ENCODE measurements at regions not wholly inside any gene's neighbourhood (a gene's known extent, or its start where the extent isn't known, plus 50 kb on each side); places are given as distances from the start of the nearest gene placed in this dataset.
"Not testable (repeated sequence)": the region's sequence is repeated elsewhere in the genome, so short reads cannot be mapped to it uniquely, and the experiment has no call there.

GRCh38 chr3:74233091-74233490, 381.4 kb downstream of the CNTN3 start:
- TF ChIP-seq CTCF (conservative IDR thresholded peaks at IDR 0.05): no peak

GRCh38 chr3:74217467-74217866, 397.0 kb downstream of the CNTN3 start:
- H3K27ac ChIP-seq: no peak overlapping the region
- no peak for TF ChIP-seq CTCF (conservative IDR thresholded peaks at IDR 0.05)

More at GRCh38 chr3:74233091-74233490, 381.4 kb downstream of the CNTN3 start:
- H3K27ac ChIP-seq: no peak overlapping the region

- H3K27ac ChIP-seq: no peak overlapping the region
- no peak for TF ChIP-seq CTCF (conservative IDR thresholded peaks at IDR 0.05)
Observed at GRCh38 chr3:74214286-74214685, 400.2 kb downstream of the CNTN3 start.

- no peak for TF ChIP-seq CTCF (conservative IDR thresholded peaks at IDR 0.05)
- H3K27ac ChIP-seq: no peak overlapping the region
Observed at GRCh38 chr3:74210739-74211138, 403.7 kb downstream of the CNTN3 start.

GRCh38 chr3:74200952-74201351, 413.5 kb downstream of the CNTN3 start:
- TF ChIP-seq CTCF (conservative IDR thresholded peaks at IDR 0.05): no peak
- H3K27ac ChIP-seq: no peak overlapping the region

GRCh38 chr3:74178664-74179063, 435.8 kb downstream of the CNTN3 start:
- H3K27ac ChIP-seq: not testable (repeated sequence)

GRCh38 chr3:74173090-74173489, 441.4 kb downstream of the CNTN3 start:
- no peak overlapping the region for H3K27ac ChIP-seq
- TF ChIP-seq CTCF (conservative IDR thresholded peaks at IDR 0.05): no peak

- H3K27ac ChIP-seq: no peak overlapping the region
- no peak for TF ChIP-seq CTCF (conservative IDR thresholded peaks at IDR 0.05)
Observed at GRCh38 chr3:74167926-74168325, 446.5 kb downstream of the CNTN3 start.
